ENCODE measurements at regions not wholly inside any gene's neighbourhood (a gene's known extent, or its start where the extent isn't known, plus 50 kb on each side); places are given as distances from the start of the nearest gene placed in this dataset.
"Not testable (repeated sequence)": the region's sequence is repeated elsewhere in the genome, so short reads cannot be mapped to it uniquely, and the experiment has no call there.

DNA sequence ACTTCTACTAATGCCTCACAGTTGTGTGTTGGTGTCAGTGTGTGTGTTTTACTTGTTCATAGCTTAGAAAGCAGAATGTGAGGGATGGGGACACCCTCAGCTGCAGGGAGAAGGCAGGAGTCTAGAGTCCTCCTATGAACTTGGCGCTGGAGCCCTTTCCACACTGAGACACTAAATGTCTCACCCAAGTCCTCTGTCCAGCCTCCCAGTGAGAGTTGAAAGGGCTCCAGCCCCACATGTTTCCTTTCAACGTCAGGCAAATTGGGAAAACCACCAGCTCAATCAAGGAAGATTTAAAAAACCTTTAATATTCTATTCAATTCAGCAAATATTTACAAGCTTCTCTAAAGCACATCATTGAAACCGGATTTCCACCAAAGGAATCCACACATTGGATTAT, 167.6 kb upstream of the MSX2 start:
- TF ChIP-seq, protein P1, sequence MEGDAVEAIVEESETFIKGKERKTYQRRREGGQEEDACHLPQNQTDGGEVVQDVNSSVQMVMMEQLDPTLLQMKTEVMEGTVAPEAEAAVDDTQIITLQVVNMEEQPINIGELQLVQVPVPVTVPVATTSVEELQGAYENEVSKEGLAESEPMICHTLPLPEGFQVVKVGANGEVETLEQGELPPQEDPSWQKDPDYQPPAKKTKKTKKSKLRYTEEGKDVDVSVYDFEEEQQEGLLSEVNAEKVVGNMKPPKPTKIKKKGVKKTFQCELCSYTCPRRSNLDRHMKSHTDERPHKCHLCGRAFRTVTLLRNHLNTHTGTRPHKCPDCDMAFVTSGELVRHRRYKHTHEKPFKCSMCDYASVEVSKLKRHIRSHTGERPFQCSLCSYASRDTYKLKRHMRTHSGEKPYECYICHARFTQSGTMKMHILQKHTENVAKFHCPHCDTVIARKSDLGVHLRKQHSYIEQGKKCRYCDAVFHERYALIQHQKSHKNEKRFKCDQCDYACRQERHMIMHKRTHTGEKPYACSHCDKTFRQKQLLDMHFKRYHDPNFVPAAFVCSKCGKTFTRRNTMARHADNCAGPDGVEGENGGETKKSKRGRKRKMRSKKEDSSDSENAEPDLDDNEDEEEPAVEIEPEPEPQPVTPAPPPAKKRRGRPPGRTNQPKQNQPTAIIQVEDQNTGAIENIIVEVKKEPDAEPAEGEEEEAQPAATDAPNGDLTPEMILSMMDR (IDR thresholded peaks at IDR 0.05) = no peak
- Histone ChIP-seq H3K27ac (no peak overlapping the region), H3K4me3 (no peak overlapping the region), H3K4me1 (no peaks in the 10 kb centered on the region), H3K27me3 (no peaks in the 10 kb centered on the region), H3K9me3 (no peaks in the 10 kb centered on the region), H3K36me3 (no peaks in the 10 kb centered on the region)
- DNase-seq (ENCODE audit: low spot score) = peak; percentile 30

DNA sequence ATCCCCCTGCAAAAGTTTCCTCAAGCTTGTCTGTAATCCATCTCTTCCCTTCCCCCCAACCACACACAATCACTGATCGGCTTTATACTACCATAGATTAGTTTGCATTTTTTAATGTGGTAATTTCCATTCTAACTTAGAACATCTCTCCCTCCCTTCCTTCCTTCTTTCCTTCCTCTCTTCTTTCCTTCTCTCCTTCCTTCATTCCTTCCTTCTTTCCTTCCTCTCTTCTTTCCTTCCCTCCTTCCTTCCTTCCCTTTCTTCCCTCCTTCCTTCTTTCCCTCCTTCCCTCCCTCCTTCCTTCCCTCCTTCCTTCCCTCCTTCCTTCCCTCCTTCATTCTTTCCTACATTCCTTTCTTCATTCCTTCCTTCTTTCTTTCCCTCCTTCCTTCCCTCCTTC, 166.2 kb upstream of the MSX2 start:
- Histone ChIP-seq H3K4me1 (no peaks in the 10 kb centered on the region), H3K4me3 (no peak overlapping the region), H3K36me3 (no peaks in the 10 kb centered on the region), H3K27me3 (no peaks in the 10 kb centered on the region), H3K9me3 (no peaks in the 10 kb centered on the region), H3K27ac (no peak overlapping the region)
- TF ChIP-seq, protein P1 (IDR thresholded peaks at IDR 0.05) = no peak
- DNase-seq (ENCODE audit: low spot score) = no peak

DNA sequence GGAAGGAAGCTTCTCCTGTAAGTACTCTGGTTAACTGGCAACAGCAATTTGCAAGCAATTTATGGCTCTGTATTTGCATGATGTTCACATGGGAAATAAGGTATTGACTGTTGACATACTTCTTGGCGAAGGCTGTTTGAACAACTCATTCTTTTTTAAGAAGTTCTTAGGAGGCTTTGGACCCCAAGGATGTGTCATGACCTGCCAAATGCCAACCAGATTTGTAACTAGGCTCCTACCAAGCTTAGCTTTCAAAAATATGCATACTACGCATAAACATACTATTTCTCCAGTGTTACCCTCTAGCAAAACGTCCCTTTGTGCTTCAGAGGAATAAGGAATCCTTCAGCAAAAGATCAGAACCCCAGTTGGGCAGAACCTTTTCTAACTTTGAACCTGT, 165.2 kb upstream of the MSX2 start:
- no peak for DNase-seq (ENCODE audit: low spot score)
- no peaks in the 10 kb centered on the region for H3K4me1 ChIP-seq
- H3K36me3 ChIP-seq = no peaks in the 10 kb centered on the region
- H3K9me3 ChIP-seq = no peaks in the 10 kb centered on the region
- H3K4me3 ChIP-seq = no peak overlapping the region
- no peak overlapping the region for H3K27ac ChIP-seq
- TF ChIP-seq, protein P1 (IDR thresholded peaks at IDR 0.05) = no peak
- H3K27me3 ChIP-seq = no peaks in the 10 kb centered on the region

DNA sequence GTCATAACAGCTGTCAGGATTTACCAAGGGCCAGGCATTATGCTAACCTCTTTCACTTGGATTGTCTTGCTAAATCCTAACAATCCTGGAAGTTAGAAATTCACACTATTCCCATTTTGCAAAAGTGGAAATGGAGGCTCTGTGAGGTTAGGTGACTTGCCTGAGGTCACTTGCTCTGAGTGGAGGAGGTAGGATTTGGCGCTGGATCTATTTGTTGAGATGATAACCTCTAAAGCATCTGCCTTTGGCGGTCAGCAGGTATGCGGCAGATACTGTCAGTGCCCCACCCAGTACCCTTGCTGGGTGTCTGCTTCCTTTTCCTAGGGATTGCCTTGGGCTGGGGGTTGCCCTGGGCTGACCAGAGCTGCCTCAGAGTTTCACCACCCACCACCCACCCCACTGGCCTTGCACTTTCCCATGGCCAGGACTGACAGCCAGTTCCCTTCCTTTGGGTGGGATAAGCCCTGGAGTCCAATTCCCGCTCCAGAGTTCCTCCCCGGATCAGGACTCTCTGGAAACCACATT, 164.8 kb upstream of the MSX2 start:
- TF ChIP-seq, protein P1 (IDR thresholded peaks at IDR 0.05) = no peak
- Histone ChIP-seq H3K9me3 (no peaks in the 10 kb centered on the region), H3K27ac (no peak overlapping the region), H3K27me3 (no peaks in the 10 kb centered on the region), H3K4me1 (no peaks in the 10 kb centered on the region), H3K36me3 (no peaks in the 10 kb centered on the region), H3K4me3 (no peak overlapping the region)
- DNase-seq (ENCODE audit: low spot score) = no peak

DNA sequence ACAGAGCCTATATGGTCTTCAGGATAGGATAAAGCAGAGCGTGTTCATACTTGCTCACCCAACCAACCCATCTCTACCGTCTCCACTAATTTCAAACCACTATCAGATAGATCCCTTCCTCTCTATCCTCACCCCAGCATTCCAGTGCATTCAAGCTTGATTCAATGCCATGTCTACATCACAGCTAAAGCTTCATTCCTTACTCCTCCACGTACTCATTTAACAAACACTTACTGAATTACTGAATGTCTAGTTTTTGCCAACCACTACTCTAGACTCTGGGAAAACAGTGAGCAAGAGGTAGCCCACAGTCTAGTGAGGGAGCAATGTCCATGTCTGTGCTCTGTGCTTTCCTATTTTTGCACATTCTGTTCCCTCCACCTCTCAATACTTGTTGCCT, 163.5 kb upstream of the MSX2 start:
- Histone ChIP-seq H3K36me3 (no peaks in the 10 kb centered on the region), H3K4me3 (no peak overlapping the region), H3K27ac (no peak overlapping the region), H3K9me3 (no peaks in the 10 kb centered on the region), H3K27me3 (no peaks in the 10 kb centered on the region), H3K4me1 (no peaks in the 10 kb centered on the region)
- no peak for DNase-seq (ENCODE audit: low spot score)
- TF ChIP-seq, protein P1 (IDR thresholded peaks at IDR 0.05) = no peak

DNA sequence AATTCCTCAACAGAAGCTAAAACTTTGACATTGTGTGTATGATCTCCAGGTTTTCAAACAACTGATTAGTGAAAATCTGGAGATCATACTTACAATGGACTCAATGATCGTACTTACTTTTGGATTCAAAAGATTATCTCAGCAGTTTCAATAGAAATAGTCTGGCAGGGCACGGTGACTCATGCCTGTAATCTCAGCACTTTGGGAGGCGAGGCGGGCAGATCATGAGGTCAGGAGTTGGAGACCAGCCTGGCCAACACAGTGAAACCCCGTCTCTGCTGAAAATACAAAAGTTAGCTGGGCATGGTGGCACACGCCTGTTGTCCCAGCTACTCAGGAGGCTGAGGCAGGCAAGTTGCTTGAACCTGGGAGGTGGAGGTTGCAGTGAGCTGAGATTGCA, 161.3 kb upstream of the MSX2 start:
- not testable (repeated sequence) for H3K4me1 ChIP-seq; DNase-seq (ENCODE audit: low spot score); H3K9me3 ChIP-seq; H3K4me3 ChIP-seq; H3K27ac ChIP-seq; H3K36me3 ChIP-seq; H3K27me3 ChIP-seq
